HG03039 (cell line): ENCODE measurements at regions not wholly inside any gene's neighbourhood (a gene's known extent, or its start where the extent isn't known, plus 50 kb on each side); places are given as distances from the start of the nearest gene placed in this dataset.

Source experiments
- ATAC-seq: cut with Tn5 transposase; IDR thresholded peaks from one replicate; pipeline ENCODE4 v1.9.1; 2021; ENCODE audit warnings: mild to moderate bottlenecking, moderate library complexity; ENCODE audit not compliant: unreplicated experiment

- ATAC-seq, result no peak
Observed at GRCh38 chr3:103706671-103707070, 1271.9 kb downstream of the ZPLD1 start.

GRCh38 chr3:103711670-103712069, 1276.9 kb downstream of the ZPLD1 start:
- ATAC-seq, result no peak

- ATAC-seq, result no peak
Observed at GRCh38 chr3:103712320-103713008, 1277.6 kb downstream of the ZPLD1 start.

- ATAC-seq, result no peak
Observed at GRCh38 chr3:103729547-103729946, 1294.7 kb downstream of the ZPLD1 start.

GRCh38 chr3:103730744-103731143, 1295.9 kb downstream of the ZPLD1 start:
- ATAC-seq, result no peak

GRCh38 chr3:103752986-103753385, 1318.2 kb downstream of the ZPLD1 start:
- no peak for ATAC-seq

GRCh38 chr3:103767635-103768034, 1332.8 kb downstream of the ZPLD1 start:
- no peak for ATAC-seq

- ATAC-seq, result no peak
Observed at GRCh38 chr3:103785017-103785416, 1350.2 kb downstream of the ZPLD1 start.

- ATAC-seq, result no peak
Observed at GRCh38 chr3:103785537-103785936, 1350.7 kb downstream of the ZPLD1 start.

GRCh38 chr3:103786296-103786695, 1351.5 kb downstream of the ZPLD1 start:
- ATAC-seq, result no peak

- ATAC-seq, result no peak
Observed at GRCh38 chr3:103787164-103787871, 1352.5 kb downstream of the ZPLD1 start.

GRCh38 chr3:103787879-103788278, 1353.1 kb downstream of the ZPLD1 start:
- no peak for ATAC-seq

- no peak for ATAC-seq
Observed at GRCh38 chr3:103791786-103792515, 1357.1 kb downstream of the ZPLD1 start.

- ATAC-seq, result no peak
Observed at GRCh38 chr3:103794656-103795055, 1359.8 kb downstream of the ZPLD1 start.

GRCh38 chr3:103796068-103796467, 1361.3 kb downstream of the ZPLD1 start:
- no peak for ATAC-seq

GRCh38 chr3:103803787-103804186, 1369.0 kb downstream of the ZPLD1 start:
- no peak for ATAC-seq

- no peak for ATAC-seq
Observed at GRCh38 chr3:103810167-103810566, 1375.4 kb downstream of the ZPLD1 start.

GRCh38 chr3:103813955-103814354, 1379.1 kb downstream of the ZPLD1 start:
- no peak for ATAC-seq

- no peak for ATAC-seq
Observed at GRCh38 chr3:103818398-103818797, 1383.6 kb downstream of the ZPLD1 start.

- no peak for ATAC-seq
Observed at GRCh38 chr3:103818800-103819199, 1384.0 kb downstream of the ZPLD1 start.

- ATAC-seq, result no peak
Observed at GRCh38 chr3:103825586-103825985, 1390.8 kb downstream of the ZPLD1 start.
